Stomach smooth muscle (tissue), 2 donors: ENCODE measurements at regions not wholly inside any gene's neighbourhood (a gene's known extent, or its start where the extent isn't known, plus 50 kb on each side); places are given as distances from the start of the nearest gene placed in this dataset.

Experiments used
- H3K27ac ChIP-seq: one replicate; pipeline ENCODE4 v1.7.0; 2013; ENCODE audit warnings: mild to moderate bottlenecking, low read length, inconsistent platforms
- H3K27me3 ChIP-seq, 2 donors: one replicate each; pipeline ENCODE4 v1.7.0; 2013; ENCODE audit warnings: low read length in 2 of 2; ENCODE audit not compliant: insufficient read depth in 2 of 2, control insufficient read depth in 1 of 2
- H3K36me3 ChIP-seq, 2 donors: one replicate each; pipeline ENCODE4 v1.7.0; 2013; ENCODE audit warnings: low read length in 2 of 2; ENCODE audit not compliant: control insufficient read depth in 2 of 2, insufficient read depth in 2 of 2
- H3K4me1 ChIP-seq: one replicate; pipeline ENCODE4 v1.7.0; 2013; ENCODE audit warnings: low read length; ENCODE audit not compliant: control insufficient read depth, insufficient read depth
- H3K4me3 ChIP-seq, 2 donors: one replicate each; pipeline ENCODE4 v1.7.0; 2013; ENCODE audit warnings: low read length in 2 of 2
- H3K9ac ChIP-seq, 2 donors: one replicate each; pipeline ENCODE4 v1.7.0; 2013; ENCODE audit warnings: low read length in 2 of 2, mild to moderate bottlenecking in 1 of 2
- H3K9me3 ChIP-seq, 2 donors: one replicate each; pipeline ENCODE4 v1.7.0; 2013; ENCODE audit warnings: low read length in 2 of 2; ENCODE audit not compliant: control insufficient read depth in 2 of 2
- donor health status: healthy.
- donor health status: Pancreatic carcinoma.

DNA sequence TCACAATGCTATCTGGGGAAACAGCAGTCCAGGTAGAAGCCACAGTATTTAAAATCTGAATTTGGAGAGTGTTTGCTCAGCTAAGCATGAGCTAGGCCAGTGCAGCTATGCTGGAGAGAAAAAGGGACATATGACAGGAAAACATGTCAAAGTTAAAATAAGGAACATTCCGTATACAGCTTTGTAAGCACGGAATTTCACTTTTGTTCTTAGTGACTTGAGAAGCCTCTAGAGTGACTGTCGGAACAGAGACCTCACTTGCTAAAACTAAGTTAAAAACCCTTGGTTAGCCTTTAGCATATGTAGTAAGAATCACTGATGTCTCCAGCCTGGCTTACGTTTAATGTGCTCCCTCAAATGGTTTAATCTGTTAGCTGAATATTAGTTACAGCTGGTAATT is 661.7 kb downstream of the KCNT2 start:
- no peaks in the 10 kb centered on the region for H3K9me3 ChIP-seq
- no peaks in the 10 kb centered on the region for H3K27me3 ChIP-seq
- no peaks in the 10 kb centered on the region for H3K4me1 ChIP-seq
- no peaks in the 10 kb centered on the region for H3K36me3 ChIP-seq
- H3K9ac ChIP-seq, result no peak overlapping the region
- no peak overlapping the region for H3K27ac ChIP-seq
- no peak overlapping the region for H3K4me3 ChIP-seq

GRCh38 chr1:195941795-195942194 is 666.4 kb downstream of the KCNT2 start:
- no peaks in the 10 kb centered on the region for H3K27me3 ChIP-seq
- H3K27ac ChIP-seq, result no peak overlapping the region
- no peaks in the 10 kb centered on the region for H3K36me3 ChIP-seq
- H3K9me3 ChIP-seq, result no peaks in the 10 kb centered on the region
- no peak overlapping the region for H3K9ac ChIP-seq
- H3K4me1 ChIP-seq, result no peaks in the 10 kb centered on the region
- no peak overlapping the region for H3K4me3 ChIP-seq

GRCh38 chr1:195941314-195941713 is 666.9 kb downstream of the KCNT2 start:
- no peak overlapping the region for H3K27ac ChIP-seq
- no peaks in the 10 kb centered on the region for H3K27me3 ChIP-seq
- no peak overlapping the region for H3K4me3 ChIP-seq
- H3K36me3 ChIP-seq, result no peaks in the 10 kb centered on the region
- no peaks in the 10 kb centered on the region for H3K4me1 ChIP-seq
- H3K9ac ChIP-seq, result no peak overlapping the region
- no peaks in the 10 kb centered on the region for H3K9me3 ChIP-seq

DNA sequence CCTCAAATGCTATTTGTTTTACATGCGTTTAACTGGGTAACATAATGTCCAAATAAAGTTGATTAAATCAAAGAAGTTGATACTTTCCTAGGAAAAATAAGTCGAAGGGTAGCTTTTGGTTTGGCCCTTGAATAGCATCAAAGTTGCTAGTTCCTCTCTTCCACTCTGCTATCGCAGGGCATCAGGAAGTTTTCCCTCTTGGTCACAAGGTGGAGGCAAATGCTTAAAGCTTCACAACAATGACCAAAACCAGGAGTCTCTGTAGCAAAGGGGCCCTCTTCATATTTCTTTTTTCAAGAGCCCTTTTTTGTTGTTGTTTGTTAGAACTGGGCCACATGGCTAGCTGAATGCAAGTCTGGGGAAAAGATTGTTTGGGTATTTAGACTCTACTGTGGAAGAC is 668.4 kb downstream of the KCNT2 start:
- H3K4me3 ChIP-seq, result no peak overlapping the region
- no peaks in the 10 kb centered on the region for H3K27me3 ChIP-seq
- H3K27ac ChIP-seq, result no peak overlapping the region
- H3K36me3 ChIP-seq, result no peaks in the 10 kb centered on the region
- no peaks in the 10 kb centered on the region for H3K9me3 ChIP-seq
- no peaks in the 10 kb centered on the region for H3K4me1 ChIP-seq
- H3K9ac ChIP-seq, result no peak overlapping the region

DNA sequence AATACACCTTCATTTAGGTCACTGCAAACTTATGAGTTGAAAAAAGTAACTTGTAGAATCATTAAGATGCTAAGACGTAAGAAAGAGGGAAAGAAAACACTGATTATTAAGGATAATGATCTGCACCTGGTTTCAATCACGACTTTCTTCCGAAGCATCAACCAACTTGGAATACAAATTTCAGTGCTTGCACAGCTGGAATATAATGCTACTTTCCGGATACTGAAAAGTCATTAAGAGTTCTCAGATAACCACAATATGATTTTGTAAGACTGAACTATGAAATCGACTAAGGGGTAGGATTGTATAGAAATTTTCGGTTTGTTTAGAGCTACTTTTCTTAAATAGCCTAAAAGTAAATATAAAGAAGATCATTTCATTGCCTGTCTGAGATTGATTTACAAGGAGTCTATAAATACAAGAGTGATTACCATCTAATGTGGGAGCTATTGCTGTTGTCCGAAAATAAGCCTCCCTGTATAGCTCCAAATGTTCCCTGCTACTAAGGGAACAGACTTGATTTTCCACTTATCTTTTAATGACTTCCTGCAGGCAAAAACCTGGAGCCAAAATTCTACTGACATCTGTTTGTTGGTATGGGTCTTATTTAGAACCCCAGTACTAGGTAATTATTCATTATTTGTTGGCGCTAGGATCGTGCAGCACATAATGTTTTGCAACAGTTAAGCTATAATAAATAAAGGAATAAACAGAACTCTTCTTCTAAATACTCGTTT is 673.3 kb downstream of the KCNT2 start:
- Histone ChIP-seq H3K27me3 (no peaks in the 10 kb centered on the region), H3K27ac (no peak overlapping the region), H3K4me3 (no peak overlapping the region), H3K9me3 (no peaks in the 10 kb centered on the region), H3K4me1 (no peaks in the 10 kb centered on the region), H3K36me3 (no peaks in the 10 kb centered on the region), H3K9ac (no peak overlapping the region)

DNA sequence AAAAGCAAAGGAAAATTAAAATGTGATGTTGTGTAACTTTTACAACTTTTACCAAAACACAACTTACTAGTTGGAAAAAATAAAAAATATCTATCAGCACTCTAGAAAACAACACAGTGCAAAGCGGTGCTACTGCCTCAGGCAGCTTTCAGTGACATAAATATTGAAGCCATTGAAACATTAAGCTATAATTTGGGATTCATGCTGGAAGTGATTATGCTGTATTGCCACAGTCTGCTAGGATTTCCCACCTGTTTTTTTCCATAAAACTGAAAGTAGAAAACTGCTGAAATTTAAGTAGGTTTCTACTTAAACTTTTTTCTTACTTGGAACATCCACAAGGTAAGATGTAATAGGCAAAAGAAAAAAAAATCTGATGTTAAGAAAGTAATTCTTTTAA is 674.4 kb downstream of the KCNT2 start:
- no peaks in the 10 kb centered on the region for H3K27me3 ChIP-seq
- H3K27ac ChIP-seq, result no peak overlapping the region
- no peaks in the 10 kb centered on the region for H3K9me3 ChIP-seq

GRCh38 chr1:195915826-195916225 is 692.4 kb downstream of the KCNT2 start:
- Histone ChIP-seq H3K9me3 (peaks cover 0 to 6% of the 10 kb centered on the region in 2 donors), H3K4me3 (no peak overlapping the region), H3K4me1 (no peaks in the 10 kb centered on the region), H3K27ac (no peak overlapping the region), H3K9ac (no peak overlapping the region), H3K36me3 (no peaks in the 10 kb centered on the region), H3K27me3 (no peaks in the 10 kb centered on the region)

More for the DNA sequence above, 674.4 kb downstream of the KCNT2 start:
- no peak overlapping the region for H3K4me3 ChIP-seq
- no peaks in the 10 kb centered on the region for H3K36me3 ChIP-seq
- H3K9ac ChIP-seq, result no peak overlapping the region
- no peaks in the 10 kb centered on the region for H3K4me1 ChIP-seq

- H3K9me3 ChIP-seq, result no peaks in the 10 kb centered on the region
- no peak overlapping the region for H3K4me3 ChIP-seq
- no peak overlapping the region for H3K9ac ChIP-seq
- H3K27me3 ChIP-seq, result no peaks in the 10 kb centered on the region
- no peaks in the 10 kb centered on the region for H3K36me3 ChIP-seq
- no peaks in the 10 kb centered on the region for H3K4me1 ChIP-seq
- no peak overlapping the region for H3K27ac ChIP-seq
Measured at GRCh38 chr1:195909061-195909460, 699.2 kb downstream of the KCNT2 start.

DNA sequence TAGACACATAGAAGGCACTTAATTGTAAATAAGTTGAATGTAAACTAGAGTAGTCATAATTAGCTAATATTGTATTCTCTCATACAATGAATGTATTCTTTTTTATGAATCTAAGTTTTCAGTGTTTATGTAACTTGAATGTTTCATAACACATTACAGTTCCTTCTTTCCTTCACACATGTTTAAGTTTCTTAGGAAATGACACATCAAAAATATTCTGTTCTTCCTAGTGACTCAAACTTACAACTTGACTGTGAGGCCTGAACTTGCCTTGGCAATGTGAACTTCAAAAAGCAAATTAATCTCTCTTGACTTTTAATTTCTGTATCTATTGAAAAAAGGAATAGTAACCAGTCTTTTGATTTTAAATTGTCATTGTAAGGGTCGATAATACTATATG is 700.1 kb downstream of the KCNT2 start:
- no peaks in the 10 kb centered on the region for H3K36me3 ChIP-seq
- no peak overlapping the region for H3K27ac ChIP-seq
- H3K27me3 ChIP-seq, result no peaks in the 10 kb centered on the region
- no peak overlapping the region for H3K9ac ChIP-seq
- H3K4me1 ChIP-seq, result no peaks in the 10 kb centered on the region
- no peak overlapping the region for H3K4me3 ChIP-seq
- H3K9me3 ChIP-seq, result no peaks in the 10 kb centered on the region

GRCh38 chr1:195903203-195903602 is 705.0 kb downstream of the KCNT2 start:
- Histone ChIP-seq H3K9ac (no peak overlapping the region), H3K9me3 (no peaks in the 10 kb centered on the region), H3K27ac (no peak overlapping the region), H3K36me3 (no peaks in the 10 kb centered on the region), H3K4me3 (no peak overlapping the region), H3K27me3 (no peaks in the 10 kb centered on the region), H3K4me1 (no peaks in the 10 kb centered on the region)

DNA sequence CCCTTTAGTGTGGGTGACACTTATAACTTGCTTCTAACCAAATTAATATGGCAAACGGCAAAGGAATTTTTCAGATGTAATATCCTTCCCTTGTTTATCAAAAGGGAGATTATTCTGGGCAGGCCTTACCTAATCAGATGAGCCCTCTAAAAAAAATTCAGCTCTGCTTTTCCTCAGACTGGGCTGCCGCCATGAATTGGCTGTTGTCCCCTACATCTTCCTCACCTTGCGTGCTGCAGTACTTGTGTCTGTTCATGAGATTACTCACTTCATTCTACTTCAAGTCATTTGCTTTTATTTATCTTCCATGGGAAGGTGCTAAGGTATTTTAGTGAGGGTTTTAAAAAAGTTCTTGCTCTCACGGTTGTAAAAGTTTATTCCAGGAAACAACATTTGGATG is 705.5 kb downstream of the KCNT2 start:
- Histone ChIP-seq H3K27ac (no peak overlapping the region), H3K27me3 (no peaks in the 10 kb centered on the region), H3K36me3 (no peaks in the 10 kb centered on the region), H3K4me1 (no peaks in the 10 kb centered on the region), H3K9ac (no peak overlapping the region), H3K4me3 (no peak overlapping the region), H3K9me3 (no peaks in the 10 kb centered on the region)
